WERI-Rb-1 (cell line): ENCODE measurements at regions not wholly inside any gene's neighbourhood (a gene's known extent, or its start where the extent isn't known, plus 50 kb on each side); places are given as distances from the start of the nearest gene placed in this dataset.
"Not testable (repeated sequence)": the region's sequence is repeated elsewhere in the genome, so short reads cannot be mapped to it uniquely, and the experiment has no call there.

Source experiments
- DNase-seq: peaks from one replicate; pipeline ENCODE4 v3.0.0-alpha.2; 2020
- H3K27ac ChIP-seq: fragments of 250-450 bp; sonication (Bioruptor Pico); 2 replicates; pipeline ENCODE4 v1.5.1; 2020; ENCODE audit warnings: mild to moderate bottlenecking, moderate library complexity
- H3K27me3 ChIP-seq: fragments of 250-450 bp; sonication (Bioruptor Pico); 2 replicates; pipeline ENCODE4 v1.5.1; 2021; ENCODE audit warnings: mild to moderate bottlenecking, low read depth, moderate library complexity; ENCODE audit not compliant: insufficient read depth, severe bottlenecking
- H3K36me3 ChIP-seq: fragments of 250-450 bp; sonication (Bioruptor Pico); 2 replicates; pipeline ENCODE4 v1.5.1; 2020; ENCODE audit warnings: mild to moderate bottlenecking, moderate library complexity
- H3K4me3 ChIP-seq: 2 replicates; pipeline ENCODE4 v1.5.1; 2011; ENCODE audit warnings: low read depth, mild to moderate bottlenecking, control low read depth, low read length
- H3K9me3 ChIP-seq: fragments of 250-450 bp; sonication (Bioruptor Pico); 2 replicates; pipeline ENCODE4 v1.5.1; 2021; ENCODE audit warnings: mild to moderate bottlenecking, moderate library complexity; ENCODE audit not compliant: severe bottlenecking
- CTCF ChIP-seq: IDR thresholded peaks from 2 replicates; pipeline ENCODE4 v1.5.1; 2011; ENCODE audit warnings: low read depth, mild to moderate bottlenecking, control low read depth, inconsistent platforms, low read length

- Histone ChIP-seq H3K36me3 (no peaks in the 10 kb centered on the region), H3K4me3 (no peak overlapping the region), H3K27ac (no peak overlapping the region), H3K9me3 (no peaks in the 10 kb centered on the region), H3K27me3 (no peaks in the 10 kb centered on the region)
- no peak for DNase-seq
- no peak for TF ChIP-seq CTCF
Measured at GRCh38 chr10:4150676-4151075, 365.7 kb upstream of the KLF6 start.

GRCh38 chr10:4149460-4149859 lies 364.5 kb upstream of the KLF6 start:
- not testable (repeated sequence) for H3K27ac ChIP-seq

GRCh38 chr10:4147245-4147644 lies 362.2 kb upstream of the KLF6 start:
- no peaks in the 10 kb centered on the region for H3K27me3 ChIP-seq
- H3K27ac ChIP-seq, result no peak overlapping the region
- no peak for TF ChIP-seq CTCF
- H3K4me3 ChIP-seq, result no peak overlapping the region
- no peak for DNase-seq
- H3K9me3 ChIP-seq, result no peaks in the 10 kb centered on the region
- H3K36me3 ChIP-seq, result no peaks in the 10 kb centered on the region

More at GRCh38 chr10:4149460-4149859, 364.5 kb upstream of the KLF6 start:
- not testable (repeated sequence) for H3K36me3 ChIP-seq, H3K9me3 ChIP-seq, DNase-seq, H3K4me3 ChIP-seq, H3K27me3 ChIP-seq

- no peak for TF ChIP-seq CTCF
- no peak overlapping the region for H3K27ac ChIP-seq
- no peak for DNase-seq
- H3K36me3 ChIP-seq, result no peaks in the 10 kb centered on the region
- no peaks in the 10 kb centered on the region for H3K9me3 ChIP-seq
- no peaks in the 10 kb centered on the region for H3K27me3 ChIP-seq
- no peak overlapping the region for H3K4me3 ChIP-seq
Measured at GRCh38 chr10:4144817-4145216, 359.8 kb upstream of the KLF6 start.

- Histone ChIP-seq H3K36me3 (no peaks in the 10 kb centered on the region), H3K9me3 (no peaks in the 10 kb centered on the region), H3K4me3 (no peak overlapping the region), H3K27ac (no peak overlapping the region), H3K27me3 (no peaks in the 10 kb centered on the region)
- DNase-seq, result no peak
- TF ChIP-seq CTCF, result no peak
Measured at GRCh38 chr10:4141471-4141870, 356.5 kb upstream of the KLF6 start.

GRCh38 chr10:4138146-4138721 lies 353.2 kb upstream of the KLF6 start:
- Histone ChIP-seq H3K36me3 (no peaks in the 10 kb centered on the region), H3K27me3 (no peaks in the 10 kb centered on the region), H3K27ac (no peak overlapping the region), H3K4me3 (no peak overlapping the region), H3K9me3 (no peaks in the 10 kb centered on the region)
- no peak for DNase-seq
- TF ChIP-seq CTCF, result no peak
